ENCODE measurements at regions not wholly inside any gene's neighbourhood (a gene's known extent, or its start where the extent isn't known, plus 50 kb on each side); places are given as distances from the start of the nearest gene placed in this dataset.

DNA sequence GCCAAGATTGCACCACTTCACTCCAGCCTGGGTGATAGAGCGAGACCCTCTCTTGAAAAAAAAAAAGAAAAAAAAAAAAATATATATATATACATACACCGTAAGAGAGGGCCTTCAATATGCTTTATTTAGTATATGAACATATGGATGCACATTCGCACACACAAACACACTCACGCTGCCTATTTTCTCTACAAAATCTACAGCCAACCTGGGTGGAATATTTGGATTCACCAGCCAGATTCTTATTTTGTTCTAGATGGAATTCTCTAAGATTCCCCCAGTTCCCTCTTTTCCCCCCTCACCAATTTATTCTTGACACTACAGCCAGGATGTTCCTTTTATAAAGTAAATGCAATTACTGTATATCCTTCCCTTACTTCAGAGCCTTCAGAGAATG is 131.6 kb downstream of the TM2D1 start:
- no peak for TF ChIP-seq JUND (IDR thresholded peaks at IDR 0.05; ENCODE audit: low read length)
- no peak for TF ChIP-seq RFX5 (IDR thresholded peaks at IDR 0.05; ENCODE audit: borderline replicate concordance, low read depth, low read length)
- TF ChIP-seq SIRT6 (IDR thresholded peaks at IDR 0.05; ENCODE audit: low read length), result no peak
- TF ChIP-seq TEAD4 (IDR thresholded peaks at IDR 0.05; ENCODE audit: low read depth, low read length), result no peak
- no peak for TF ChIP-seq BACH1 (IDR thresholded peaks at IDR 0.05; ENCODE audit: low read length)
- TF ChIP-seq YY1 (IDR thresholded peaks at IDR 0.05; ENCODE audit: low read depth, low read length), result no peak
- TF ChIP-seq SRF (IDR thresholded peaks at IDR 0.05; ENCODE audit: low read depth, low read length), result no peak
- TF ChIP-seq SIX5 (IDR thresholded peaks at IDR 0.05; ENCODE audit: low read depth, low read length), result no peak
- TF ChIP-seq EGR1 (IDR thresholded peaks at IDR 0.05; ENCODE audit: borderline replicate concordance, low read depth, low read length), result no peak

More for the DNA sequence above, 131.6 kb downstream of the TM2D1 start:
- no peaks in the 10 kb centered on the region for H4K20me1 ChIP-seq (replicated peaks in 1 of 2; ENCODE audit: control insufficient read depth in 1 of 2, insufficient read depth in 2 of 2, low read length in 2 of 2)
- H3K9ac ChIP-seq (replicated peaks in 1 of 4; ENCODE audit: extremely low read depth in 1 of 4, low read depth in 3 of 4, low read length in 3 of 4), result no peak overlapping the region
- peaks cover 3 to 9% (median 4%) of the 10 kb centered on the region in 4 experiments; a peak in 5 of 7 replicates for H3K4me1 ChIP-seq (replicated peaks in 1 of 4; ENCODE audit: control insufficient read depth in 3 of 4, insufficient read depth in 4 of 4, low read length in 3 of 4)
- H2BK5ac ChIP-seq (ENCODE audit: low read depth, low read length), result no peak overlapping the region
- H4K5ac ChIP-seq (ENCODE audit: insufficient read length, low read depth, low read length), result no peak overlapping the region
- no peak for FAIRE-seq
- no peak overlapping the region for H3K14ac ChIP-seq (ENCODE audit: insufficient read length)
- H3K27ac ChIP-seq (ENCODE audit: low read depth, low read length), result no peak overlapping the region
- H3K79me2 ChIP-seq (ENCODE audit: control insufficient read depth in 1 of 2, insufficient read depth in 2 of 2, low read length in 2 of 2), result no peaks in the 10 kb centered on the region
- CTCF ChIA-PET (ENCODE audit: partially characterized antibody), result interaction anchor here (1.3 kb wide), 1 partner anchor 10 kb away, joined by 5 read pairs; no protein-coding TSS in a partner anchor
- 97% methylated on average over 4 of the region's 4 CpGs; no CpG with 5 or more reads in 1 of the 2 experiments for WGBS, 2 experiments (ENCODE audit: extremely low coverage in 1 of 2, insufficient coverage in 1 of 2, insufficient read length in 1 of 2, insufficient replicate concordance in 2 of 2, low coverage in 1 of 2, low lambda C conversion rate in 2 of 2, missing lambda C conversion rate in 1 of 2)
- H3K27me3 ChIP-seq (replicated peaks in 1 of 4; ENCODE audit: control insufficient read depth in 3 of 4, extremely low read depth in 1 of 4, insufficient read depth in 3 of 4, low read length in 3 of 4), result no peaks in the 10 kb centered on the region
- POLR2A ChIA-PET (ENCODE audit: partially characterized antibody), result no interaction called here
- H3K4me3 ChIP-seq (ENCODE audit: extremely low read depth in 1 of 4, insufficient read depth in 2 of 4, low read depth in 3 of 4, low read length in 4 of 4), result no peak overlapping the region
- H3K79me1 ChIP-seq (ENCODE audit: low read depth, low read length), result no peaks in the 10 kb centered on the region
- H2AFZ ChIP-seq (ENCODE audit: low read length), result no peak overlapping the region
- H2BK20ac ChIP-seq (ENCODE audit: low read length), result no peak overlapping the region
- H2BK120ac ChIP-seq (replicated peaks; ENCODE audit: low read depth, low read length), result no peak overlapping the region
- no peak overlapping the region for H2BK15ac ChIP-seq (ENCODE audit: low read length)
- no peak overlapping the region for H4K8ac ChIP-seq (ENCODE audit: extremely low read depth, insufficient read depth, low read length)
- H2BK12ac ChIP-seq (ENCODE audit: low read depth, low read length), result no peak overlapping the region
- no peak overlapping the region for H3K23ac ChIP-seq (ENCODE audit: insufficient read length)
- no peak overlapping the region for H3K4me2 ChIP-seq (ENCODE audit: insufficient read depth in 1 of 2, low read depth in 2 of 2, low read length in 2 of 2)
- no peak overlapping the region for H3K4ac ChIP-seq (replicated peaks; ENCODE audit: insufficient read length, low read depth, low read length)
- no peak overlapping the region for H3K18ac ChIP-seq (ENCODE audit: extremely low read depth, low read length)
- no peaks in the 10 kb centered on the region for H3K9me3 ChIP-seq (ENCODE audit: insufficient read depth in 2 of 2, low read depth in 1 of 2, low read length in 1 of 2)
- H3K56ac ChIP-seq (replicated peaks; ENCODE audit: insufficient read length, low read depth, low read length), result no peak overlapping the region
- DNase-seq (ENCODE audit: low read depth in 1 of 2, low spot score in 2 of 2), result no peak
- H2AK5ac ChIP-seq (ENCODE audit: low read depth, low read length), result no peak overlapping the region
- H3K36me3 ChIP-seq (ENCODE audit: control insufficient read depth in 2 of 4, insufficient read depth in 4 of 4, low read length in 3 of 4), result no peaks in the 10 kb centered on the region; a peak in 1 of 8 replicates
- no peak overlapping the region for H4K91ac ChIP-seq (replicated peaks; ENCODE audit: insufficient read length, low read length)
- no peaks in the 10 kb centered on the region for H3K23me2 ChIP-seq (ENCODE audit: low read depth, low read length)
